Panc1 (cell line): ENCODE measurements at regions not wholly inside any gene's neighbourhood (a gene's known extent, or its start where the extent isn't known, plus 50 kb on each side); places are given as distances from the start of the nearest gene placed in this dataset.

Experiments
- POLR2AphosphoS5 ChIP-seq: IDR thresholded peaks from 2 replicates; pipeline ENCODE4 v1.6.1; 2012; ENCODE audit warnings: mild to moderate bottlenecking, low read depth, low read length, moderate library complexity
- SIN3A ChIP-seq: IDR thresholded peaks from 2 replicates; pipeline ENCODE4 v1.6.1; 2012; ENCODE audit warnings: low read depth, mild to moderate bottlenecking, low read length, moderate library complexity, borderline replicate concordance; ENCODE audit not compliant: insufficient read depth
- TCF7L2 ChIP-seq: IDR thresholded peaks from 2 replicates; pipeline ENCODE4 v1.6.1; 2011; ENCODE audit warnings: mild to moderate bottlenecking, low read depth, low read length, inconsistent platforms
- TF ChIP-seq, protein P1 (sequence below): fragments of 450-650 bp; IDR thresholded peaks from 2 replicates; pipeline ENCODE4 v1.5.1; 2017; ENCODE audit warnings: mild to moderate bottlenecking
- TF ChIP-seq, protein P2 (sequence below), 2 experiments: IDR thresholded peaks; 2 replicates each; pipeline ENCODE4 v1.6.1; 2011 to 2012; ENCODE audit warnings: low read depth in 2 of 2, control low read depth in 1 of 2, low read length in 1 of 2, mild to moderate bottlenecking in 1 of 2, moderate library complexity in 1 of 2; ENCODE audit not compliant: insufficient read depth in 1 of 2

DNA sequence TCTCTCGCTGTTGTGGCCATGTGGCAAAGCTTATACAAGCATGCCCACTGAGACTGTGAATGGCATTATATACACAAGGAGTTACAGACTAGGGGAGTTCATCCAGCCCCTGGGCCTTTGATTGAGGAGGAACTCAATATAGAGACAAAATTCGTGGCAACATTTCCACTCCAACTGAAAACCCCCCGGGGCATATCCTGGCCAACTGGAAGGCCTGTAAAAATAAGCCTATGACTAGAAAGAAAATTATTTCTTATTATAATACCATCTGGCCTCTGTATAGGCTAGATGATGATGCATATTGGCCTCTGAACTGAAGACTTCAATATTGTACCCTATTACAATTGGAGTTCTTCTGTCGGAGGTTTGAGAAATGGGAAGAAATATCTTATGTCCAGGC, 175.5 kb upstream of the GJE1 start:
- TF ChIP-seq, protein P1, sequence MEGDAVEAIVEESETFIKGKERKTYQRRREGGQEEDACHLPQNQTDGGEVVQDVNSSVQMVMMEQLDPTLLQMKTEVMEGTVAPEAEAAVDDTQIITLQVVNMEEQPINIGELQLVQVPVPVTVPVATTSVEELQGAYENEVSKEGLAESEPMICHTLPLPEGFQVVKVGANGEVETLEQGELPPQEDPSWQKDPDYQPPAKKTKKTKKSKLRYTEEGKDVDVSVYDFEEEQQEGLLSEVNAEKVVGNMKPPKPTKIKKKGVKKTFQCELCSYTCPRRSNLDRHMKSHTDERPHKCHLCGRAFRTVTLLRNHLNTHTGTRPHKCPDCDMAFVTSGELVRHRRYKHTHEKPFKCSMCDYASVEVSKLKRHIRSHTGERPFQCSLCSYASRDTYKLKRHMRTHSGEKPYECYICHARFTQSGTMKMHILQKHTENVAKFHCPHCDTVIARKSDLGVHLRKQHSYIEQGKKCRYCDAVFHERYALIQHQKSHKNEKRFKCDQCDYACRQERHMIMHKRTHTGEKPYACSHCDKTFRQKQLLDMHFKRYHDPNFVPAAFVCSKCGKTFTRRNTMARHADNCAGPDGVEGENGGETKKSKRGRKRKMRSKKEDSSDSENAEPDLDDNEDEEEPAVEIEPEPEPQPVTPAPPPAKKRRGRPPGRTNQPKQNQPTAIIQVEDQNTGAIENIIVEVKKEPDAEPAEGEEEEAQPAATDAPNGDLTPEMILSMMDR: no peak
- TF ChIP-seq TCF7L2 (no peak), POLR2AphosphoS5 (no peak), SIN3A (no peak)
- TF ChIP-seq, protein P2, sequence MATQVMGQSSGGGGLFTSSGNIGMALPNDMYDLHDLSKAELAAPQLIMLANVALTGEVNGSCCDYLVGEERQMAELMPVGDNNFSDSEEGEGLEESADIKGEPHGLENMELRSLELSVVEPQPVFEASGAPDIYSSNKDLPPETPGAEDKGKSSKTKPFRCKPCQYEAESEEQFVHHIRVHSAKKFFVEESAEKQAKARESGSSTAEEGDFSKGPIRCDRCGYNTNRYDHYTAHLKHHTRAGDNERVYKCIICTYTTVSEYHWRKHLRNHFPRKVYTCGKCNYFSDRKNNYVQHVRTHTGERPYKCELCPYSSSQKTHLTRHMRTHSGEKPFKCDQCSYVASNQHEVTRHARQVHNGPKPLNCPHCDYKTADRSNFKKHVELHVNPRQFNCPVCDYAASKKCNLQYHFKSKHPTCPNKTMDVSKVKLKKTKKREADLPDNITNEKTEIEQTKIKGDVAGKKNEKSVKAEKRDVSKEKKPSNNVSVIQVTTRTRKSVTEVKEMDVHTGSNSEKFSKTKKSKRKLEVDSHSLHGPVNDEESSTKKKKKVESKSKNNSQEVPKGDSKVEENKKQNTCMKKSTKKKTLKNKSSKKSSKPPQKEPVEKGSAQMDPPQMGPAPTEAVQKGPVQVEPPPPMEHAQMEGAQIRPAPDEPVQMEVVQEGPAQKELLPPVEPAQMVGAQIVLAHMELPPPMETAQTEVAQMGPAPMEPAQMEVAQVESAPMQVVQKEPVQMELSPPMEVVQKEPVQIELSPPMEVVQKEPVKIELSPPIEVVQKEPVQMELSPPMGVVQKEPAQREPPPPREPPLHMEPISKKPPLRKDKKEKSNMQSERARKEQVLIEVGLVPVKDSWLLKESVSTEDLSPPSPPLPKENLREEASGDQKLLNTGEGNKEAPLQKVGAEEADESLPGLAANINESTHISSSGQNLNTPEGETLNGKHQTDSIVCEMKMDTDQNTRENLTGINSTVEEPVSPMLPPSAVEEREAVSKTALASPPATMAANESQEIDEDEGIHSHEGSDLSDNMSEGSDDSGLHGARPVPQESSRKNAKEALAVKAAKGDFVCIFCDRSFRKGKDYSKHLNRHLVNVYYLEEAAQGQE (IDR thresholded peaks at IDR 0.05; ENCODE audit: insufficient read depth in 1 of 2, low read depth in 2 of 2, low read length in 1 of 2): no peak
